ENCODE measurements at regions not wholly inside any gene's neighbourhood (a gene's known extent, or its start where the extent isn't known, plus 50 kb on each side); places are given as distances from the start of the nearest gene placed in this dataset.

DNA sequence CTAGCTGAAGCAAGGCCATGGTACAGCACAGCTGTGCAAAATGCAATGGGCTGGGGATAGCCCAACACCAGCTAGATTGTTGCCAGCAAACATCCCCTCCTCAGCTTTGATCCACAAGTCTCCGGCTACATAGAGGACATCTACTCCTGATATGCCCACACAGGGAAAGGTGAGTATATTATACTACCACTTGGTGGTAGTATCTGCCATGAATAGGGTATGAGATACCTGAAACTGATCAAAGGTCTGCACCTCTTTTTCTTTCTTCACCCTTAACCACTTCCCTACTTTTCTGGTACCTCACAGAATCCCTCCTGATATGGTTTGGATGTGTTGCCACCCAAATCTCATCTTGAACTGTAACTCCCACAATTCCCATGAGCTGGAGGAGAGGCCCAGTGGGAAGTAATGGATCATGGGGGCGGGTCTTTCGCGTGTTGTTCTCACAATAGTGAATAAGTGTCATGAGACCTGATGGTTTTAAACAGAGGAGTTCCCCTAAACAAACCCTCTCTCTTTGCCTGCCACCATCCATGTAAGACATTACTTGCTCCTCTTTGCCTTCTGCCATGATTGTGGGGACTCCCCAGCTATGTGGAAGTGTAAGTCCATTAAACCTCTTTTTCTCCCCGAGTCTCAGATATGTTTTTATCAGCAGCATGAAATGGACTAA lies 279.6 kb downstream of the TXNL1 start:
- TF ChIP-seq POLR2AphosphoS5 (IDR thresholded peaks at IDR 0.05; ENCODE audit: low read depth, low read length) (no peak), POLR2A (IDR thresholded peaks at IDR 0.05; ENCODE audit: low read depth, low read length) (no peak), SPI1 (IDR thresholded peaks at IDR 0.05; ENCODE audit: low read depth, low read length) (no peak), TAF1 (IDR thresholded peaks at IDR 0.05; ENCODE audit: low read depth, low read length) (no peak), PAX5 (IDR thresholded peaks at IDR 0.05; ENCODE audit: insufficient read depth, low read length, severe bottlenecking) (no peak)

Measured in GM12891 (cell line).